Coronary artery (tissue), 2 donors: ENCODE measurements at regions not wholly inside any gene's neighbourhood (a gene's known extent, or its start where the extent isn't known, plus 50 kb on each side); places are given as distances from the start of the nearest gene placed in this dataset.

Experiments used
- DNase-seq: peaks from one replicate; pipeline ENCODE4 v3.0.0-alpha.2; 2017; ENCODE audit warnings: low spot score
- H3K27ac ChIP-seq, 2 donors: fragments of 200-600 bp; sonication (generic); one replicate each; pipeline ENCODE4 v1.5.1; 2016 to 2019
- H3K4me3 ChIP-seq: fragments of 200-600 bp; sonication (generic); 2 replicates; pipeline ENCODE4 v1.5.1; 2016; ENCODE audit warnings: mild to moderate bottlenecking, moderate library complexity
- CTCF ChIP-seq: fragments of 200-600 bp; sonication (generic); IDR thresholded peaks from one replicate; pipeline ENCODE4 v1.5.1; 2019; ENCODE audit warnings: antibody characterized with exemption

GRCh38 chr14:28542040-28542439 lies 224.5 kb upstream of the FOXG1 start:
- no peak for TF ChIP-seq CTCF
- H3K4me3 ChIP-seq: no peak overlapping the region
- no peak overlapping the region for H3K27ac ChIP-seq
- no peak for DNase-seq

DNA sequence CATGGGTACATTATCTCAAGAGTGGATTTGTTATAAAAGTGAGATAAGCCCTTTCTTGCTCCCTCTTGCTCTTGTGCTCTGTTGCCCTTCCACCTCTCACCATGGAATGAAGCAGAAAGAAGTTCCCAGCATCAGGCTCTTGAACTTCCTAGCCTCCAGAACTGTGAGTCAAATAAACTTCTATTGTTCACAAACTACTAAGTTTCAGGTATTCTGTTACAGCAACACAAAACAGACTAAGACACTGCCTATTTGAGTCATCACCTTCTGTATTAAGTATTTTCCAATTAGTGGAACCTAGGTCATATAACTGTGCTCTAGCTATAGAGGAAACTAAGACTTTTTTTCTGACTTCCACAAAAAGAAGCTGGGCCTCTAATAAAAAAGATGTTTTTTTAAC lies 201.2 kb upstream of the FOXG1 start:
- DNase-seq: no peak
- Histone ChIP-seq H3K4me3 (no peak overlapping the region), H3K27ac (no peak overlapping the region)
- TF ChIP-seq CTCF: no peak

GRCh38 chr14:28570391-28570790 lies 196.2 kb upstream of the FOXG1 start:
- H3K27ac ChIP-seq: no peak overlapping the region
- no peak overlapping the region for H3K4me3 ChIP-seq
- DNase-seq: no peak
- TF ChIP-seq CTCF: no peak

DNA sequence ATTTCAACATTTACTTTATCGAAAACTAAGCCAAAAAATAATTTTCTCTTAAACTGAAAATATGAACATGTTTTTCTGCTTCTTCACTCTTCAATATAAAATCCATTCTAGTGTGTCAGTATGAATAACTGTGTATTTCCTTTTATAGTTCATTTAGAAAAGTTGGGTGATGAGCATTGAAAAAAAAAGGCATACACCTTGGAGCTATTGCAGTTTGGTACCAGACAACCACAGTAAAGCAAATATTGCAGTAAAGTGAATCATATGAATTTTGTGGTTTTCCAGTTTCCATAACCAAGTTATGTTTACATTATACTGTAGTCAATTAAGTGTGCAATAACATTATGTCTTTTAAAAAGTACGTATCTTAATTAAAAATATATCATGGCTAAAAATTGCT lies 195.0 kb upstream of the FOXG1 start:
- DNase-seq: no peak
- Histone ChIP-seq H3K4me3 (no peak overlapping the region), H3K27ac (no peak overlapping the region)
- TF ChIP-seq CTCF: no peak

DNA sequence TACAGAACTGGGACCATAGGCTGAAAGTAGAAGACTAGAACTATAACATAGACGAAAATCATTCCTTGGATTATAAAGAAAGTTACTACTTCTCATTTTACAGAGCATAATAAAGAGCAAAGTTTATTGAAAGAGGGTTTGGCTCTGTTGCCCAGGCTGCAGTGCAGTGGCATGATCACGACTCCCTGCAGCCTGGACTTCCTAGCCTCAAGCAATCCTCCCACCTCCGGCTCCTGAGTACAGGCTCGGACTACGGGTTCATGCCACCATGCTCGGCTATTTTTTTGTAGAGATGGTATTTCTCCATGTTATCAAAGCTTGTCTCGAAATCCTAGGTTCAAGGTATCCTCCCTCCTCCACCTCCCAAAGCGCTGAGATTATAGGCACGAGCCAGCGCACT lies 190.1 kb upstream of the FOXG1 start:
- DNase-seq: no peak

GRCh38 chr14:28577187-28577586 lies 189.4 kb upstream of the FOXG1 start:
- no peak overlapping the region for H3K27ac ChIP-seq
- TF ChIP-seq CTCF: no peak
- no peak overlapping the region for H3K4me3 ChIP-seq
- DNase-seq: no peak

More for the DNA sequence above, 190.1 kb upstream of the FOXG1 start:
- Histone ChIP-seq H3K27ac (no peak overlapping the region), H3K4me3 (no peak overlapping the region)
- TF ChIP-seq CTCF: no peak

DNA sequence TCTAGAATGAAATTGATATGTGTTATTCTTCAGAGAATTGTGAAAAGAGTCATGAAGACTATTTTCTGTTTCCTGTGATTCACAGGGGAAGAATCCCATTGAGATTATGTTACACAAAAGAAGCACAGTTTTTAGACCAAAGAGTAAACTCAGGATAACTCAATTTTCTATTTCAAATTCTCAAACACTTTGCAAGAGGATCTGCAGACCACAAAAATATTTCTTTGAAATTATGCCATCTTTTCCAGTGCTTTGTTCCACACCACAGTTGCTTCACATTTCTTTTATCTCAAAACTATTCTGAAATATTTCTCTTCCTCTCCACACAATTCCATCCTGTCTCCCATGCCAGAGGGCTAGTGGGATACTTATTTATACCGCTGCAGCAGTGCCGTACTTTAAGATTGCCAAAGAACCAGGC lies 188.9 kb upstream of the FOXG1 start:
- no peak for TF ChIP-seq CTCF
- Histone ChIP-seq H3K4me3 (no peak overlapping the region), H3K27ac (no peak overlapping the region)
- DNase-seq: no peak
